Putamen (tissue), 1 donor: ENCODE measurements at regions not wholly inside any gene's neighbourhood (a gene's known extent, or its start where the extent isn't known, plus 50 kb on each side); places are given as distances from the start of the nearest gene placed in this dataset.
A peak's percentile ranks its signal among the peaks of the same experiment; 100 is the strongest.
"Not testable (repeated sequence)": the region's sequence is repeated elsewhere in the genome, so short reads cannot be mapped to it uniquely, and the experiment has no call there.

Experiments
- DNase-seq: peaks from one replicate; pipeline ENCODE4 v3.0.0-alpha.2; 2016; ENCODE audit warnings: low spot score

- DNase-seq = not testable (repeated sequence)
Observed at GRCh38 chr10:22467393-22467792, 122.1 kb downstream of the SPAG6 start.

DNA sequence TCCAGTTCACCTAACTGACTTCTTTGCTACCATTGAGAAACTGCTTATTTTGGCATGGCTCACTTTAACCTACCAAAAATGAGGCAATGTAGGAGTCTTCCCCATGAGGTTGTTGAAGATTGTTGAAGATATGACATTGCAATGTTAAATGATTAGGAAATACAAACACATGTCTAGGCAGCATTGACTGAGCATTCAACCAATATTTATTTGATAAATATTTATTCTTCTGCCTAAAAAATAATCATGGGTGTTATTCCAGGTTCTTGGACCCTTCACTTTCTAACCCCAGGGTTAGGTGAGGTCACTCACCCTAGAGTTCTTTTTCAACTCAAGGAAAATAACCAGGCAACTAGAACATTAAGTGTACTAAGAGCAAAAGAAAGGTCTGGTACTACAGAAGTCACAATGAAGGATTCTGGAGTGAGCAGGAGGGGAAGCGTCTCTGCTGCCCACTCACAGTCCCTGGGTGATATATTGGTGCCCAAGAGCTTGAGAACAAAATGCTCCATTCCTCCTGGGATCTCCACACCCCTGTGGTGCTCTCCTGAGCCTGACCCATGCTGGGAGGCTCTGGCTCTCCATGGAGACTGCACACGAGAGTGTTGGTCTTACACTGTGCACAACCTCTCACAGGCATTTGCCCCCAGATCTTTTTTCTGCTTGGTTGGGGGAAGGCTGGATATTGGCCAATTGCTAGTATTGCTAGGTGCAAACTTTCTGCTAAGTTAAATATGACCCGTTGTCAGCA is 123.4 kb downstream of the SPAG6 start:
- DNase-seq = no peak

DNA sequence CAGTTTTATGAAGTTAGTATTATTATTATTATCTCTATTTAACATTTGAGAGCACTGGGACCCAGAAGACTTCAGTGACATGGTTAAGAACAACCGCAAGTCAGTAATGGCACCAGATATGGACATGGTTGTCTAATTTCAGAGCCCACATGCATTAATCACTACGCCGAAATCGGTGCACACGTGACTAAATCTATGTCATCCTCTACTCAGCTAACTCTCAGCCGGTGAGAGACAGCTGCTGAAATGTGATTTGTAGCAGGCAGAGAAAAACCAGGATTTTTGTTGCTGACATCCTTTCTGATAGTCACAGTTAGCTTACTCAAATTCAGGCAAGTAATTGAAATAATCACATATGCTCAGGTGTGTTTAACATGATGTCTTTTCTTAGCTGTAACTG is 127.7 kb downstream of the SPAG6 start:
- DNase-seq = peak; percentile 33

DNA sequence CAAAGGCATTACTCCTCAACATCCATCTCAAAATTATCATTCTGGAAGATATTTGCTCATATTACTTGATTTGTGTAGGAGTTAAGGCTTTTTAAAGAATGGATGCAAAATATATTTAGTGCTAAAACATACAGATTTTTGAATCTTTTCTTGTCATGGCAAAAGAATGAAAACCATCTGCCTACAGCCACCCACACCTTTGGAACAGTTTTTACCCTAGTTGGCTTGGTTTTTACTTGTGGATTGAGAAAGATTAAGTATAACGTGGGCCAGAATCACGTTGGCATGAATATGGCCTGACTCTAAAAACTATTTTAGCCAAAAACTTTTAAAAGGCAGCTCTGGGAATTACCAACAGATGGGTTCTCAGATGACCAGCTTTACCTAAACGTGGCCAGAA is 128.2 kb downstream of the SPAG6 start:
- peak; percentile 39 for DNase-seq

DNA sequence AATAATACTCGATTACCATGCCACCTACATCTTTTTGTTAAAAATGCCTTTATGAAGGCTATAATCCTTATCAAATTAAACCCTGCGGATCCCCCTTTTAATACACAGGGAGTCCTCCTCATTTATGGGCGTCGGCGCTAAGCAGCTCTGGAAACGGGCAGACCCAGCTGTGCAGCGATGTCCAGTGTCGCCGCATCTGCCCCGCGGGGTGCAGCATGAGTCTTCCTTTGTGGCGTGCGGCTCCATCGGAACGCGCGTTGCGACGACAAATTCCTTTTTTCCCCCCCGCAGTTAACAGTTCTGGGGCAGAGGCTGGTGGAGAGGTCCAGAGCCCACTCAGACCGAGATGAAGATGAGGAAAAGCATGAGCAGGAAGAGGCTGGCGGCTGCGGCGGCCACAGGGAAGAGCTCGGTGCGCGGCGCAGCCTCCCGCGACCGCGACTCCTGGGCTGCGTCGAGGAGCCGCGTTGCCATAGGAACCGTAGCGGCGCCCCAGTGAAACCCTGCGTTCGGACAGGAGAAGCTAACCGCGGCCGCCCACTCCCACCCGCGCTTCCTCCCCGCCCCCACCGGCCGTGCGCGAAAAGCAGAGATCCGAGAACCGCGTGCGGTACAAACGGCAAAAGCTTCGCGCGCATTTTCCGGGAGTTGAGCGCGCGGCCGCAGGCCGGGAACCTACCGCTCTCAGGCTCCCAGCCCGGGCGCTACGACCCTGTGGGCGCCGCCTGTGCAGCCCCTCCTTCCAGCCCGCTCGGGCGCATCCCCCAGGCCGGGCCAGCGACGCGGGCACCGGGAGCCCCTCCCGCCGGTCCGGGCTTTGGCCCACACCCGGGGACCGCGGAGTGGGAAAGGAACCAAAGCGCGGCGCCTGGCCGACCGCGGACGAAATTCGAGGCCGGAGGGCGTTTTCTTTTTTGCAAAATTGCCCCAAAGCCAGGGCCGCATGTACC is 130.6 kb downstream of the SPAG6 start:
- peak; percentile 50 for DNase-seq

GRCh38 chr10:22476601-22477321 is 131.5 kb downstream of the SPAG6 start:
- no peak for DNase-seq

GRCh38 chr10:22477334-22478287 is 132.3 kb downstream of the SPAG6 start:
- no peak for DNase-seq

DNA sequence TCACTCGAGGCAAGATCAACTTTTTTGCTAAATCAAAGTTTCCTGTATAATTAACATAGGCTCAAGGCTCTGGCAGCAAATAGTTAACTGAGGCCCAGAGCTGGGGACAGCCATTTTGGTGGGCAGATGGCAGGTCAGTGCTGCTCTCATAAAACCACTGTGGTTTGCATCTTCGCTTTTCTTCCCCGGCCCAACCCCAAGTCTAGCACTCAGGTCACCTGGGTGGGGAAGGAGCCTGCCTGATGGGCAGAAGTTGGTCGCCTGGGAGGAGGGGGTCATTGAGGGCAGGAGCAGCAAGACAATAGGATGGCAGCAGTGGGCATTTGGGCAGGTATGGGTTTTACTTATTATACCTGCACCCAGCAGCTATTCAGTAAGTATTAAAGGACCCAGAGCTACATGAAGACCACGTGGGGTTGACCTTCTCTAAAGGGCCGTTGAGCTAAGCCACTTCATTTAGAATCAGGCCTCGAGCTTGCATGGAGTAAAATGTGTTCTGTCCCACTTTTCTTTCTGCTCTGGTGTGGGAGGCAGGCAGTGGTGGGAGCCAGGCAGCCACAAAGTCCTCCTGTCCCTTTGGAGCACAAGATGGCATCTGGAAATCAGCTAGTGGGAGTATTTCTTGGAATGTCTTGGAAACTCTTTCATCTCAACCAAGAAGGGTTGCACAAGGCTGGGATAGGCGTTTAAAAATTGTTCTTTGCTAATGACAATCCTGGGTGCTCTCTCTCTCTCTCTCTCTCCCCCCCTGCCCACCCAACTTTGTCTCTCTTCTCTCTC is 133.4 kb downstream of the SPAG6 start:
- no peak for DNase-seq

DNA sequence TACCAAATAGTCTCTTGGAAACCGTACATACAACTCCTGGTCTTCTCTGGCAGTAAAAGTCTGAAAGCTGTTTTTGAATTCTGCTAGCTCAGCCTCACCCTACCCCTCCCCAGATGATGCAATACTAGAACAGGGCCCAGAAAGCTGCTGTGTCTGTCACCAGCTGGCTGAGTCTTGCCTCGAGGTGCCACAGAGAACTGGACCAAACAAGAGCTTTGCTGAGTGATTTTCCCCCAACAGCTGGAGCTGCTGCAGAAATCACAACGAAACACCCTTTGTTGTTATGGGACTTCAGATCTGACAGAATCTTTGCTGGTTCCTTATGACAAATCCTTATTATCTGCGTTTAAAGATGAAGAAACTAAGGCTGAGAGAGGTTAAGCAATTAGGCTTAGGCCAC is 134.1 kb downstream of the SPAG6 start:
- DNase-seq = peak; percentile 87

GRCh38 chr10:22481106-22481505 is 135.8 kb downstream of the SPAG6 start:
- no peak for DNase-seq

DNA sequence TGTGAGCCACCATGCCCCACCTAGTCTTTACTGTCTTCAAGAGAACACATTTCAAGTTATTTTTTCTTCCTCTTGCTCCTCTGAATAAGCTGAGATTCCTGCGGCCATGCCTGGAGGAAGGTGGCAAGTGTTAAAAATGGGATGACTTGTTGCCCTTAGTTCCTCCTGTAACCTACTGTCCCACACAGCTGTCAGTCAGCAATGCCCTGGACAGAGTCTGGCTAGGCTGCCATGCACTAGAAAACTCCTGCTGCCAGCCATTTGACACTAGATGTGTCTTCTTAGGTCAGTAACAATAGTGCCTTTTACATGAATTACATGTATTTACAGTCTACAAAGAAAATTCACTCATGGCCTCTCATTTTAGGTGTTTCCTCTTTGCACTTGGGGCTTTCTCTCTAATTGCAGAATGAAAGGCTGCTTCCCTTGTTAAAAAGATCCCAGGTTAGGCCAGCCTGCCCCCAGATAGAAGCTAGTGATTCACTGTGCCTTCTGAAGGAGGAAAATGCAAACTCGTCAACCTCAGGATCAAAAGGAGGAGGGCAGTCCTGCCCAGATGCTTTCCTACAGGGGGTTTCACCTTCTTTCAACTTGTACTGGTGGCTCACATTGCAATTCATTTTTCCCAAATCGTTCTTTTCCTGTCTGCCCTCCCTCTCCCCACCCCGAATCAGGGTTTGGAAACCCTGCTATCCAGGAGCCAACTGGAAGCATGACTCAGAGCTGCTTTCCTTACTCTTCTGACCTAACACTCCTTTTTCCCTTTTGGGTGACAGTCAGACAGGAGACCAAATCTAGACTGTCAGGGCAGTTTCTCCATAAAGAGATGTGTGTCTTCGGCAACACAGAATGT is 136.6 kb downstream of the SPAG6 start:
- DNase-seq = no peak

- DNase-seq = no peak
Observed at GRCh38 chr10:22483132-22483531, 137.8 kb downstream of the SPAG6 start.
